Esophagus mucosa (tissue), 1 donor: ENCODE measurements at regions not wholly inside any gene's neighbourhood (a gene's known extent, or its start where the extent isn't known, plus 50 kb on each side); places are given as distances from the start of the nearest gene placed in this dataset.

Experiments
- ATAC-seq: fragments of 200-7000 bp; cut with Tn5 transposase; one replicate; pipeline ENCODE4 v1.9.1; 2020
- donor health status: DM: yes; HTN: yes; CAD: no.

DNA sequence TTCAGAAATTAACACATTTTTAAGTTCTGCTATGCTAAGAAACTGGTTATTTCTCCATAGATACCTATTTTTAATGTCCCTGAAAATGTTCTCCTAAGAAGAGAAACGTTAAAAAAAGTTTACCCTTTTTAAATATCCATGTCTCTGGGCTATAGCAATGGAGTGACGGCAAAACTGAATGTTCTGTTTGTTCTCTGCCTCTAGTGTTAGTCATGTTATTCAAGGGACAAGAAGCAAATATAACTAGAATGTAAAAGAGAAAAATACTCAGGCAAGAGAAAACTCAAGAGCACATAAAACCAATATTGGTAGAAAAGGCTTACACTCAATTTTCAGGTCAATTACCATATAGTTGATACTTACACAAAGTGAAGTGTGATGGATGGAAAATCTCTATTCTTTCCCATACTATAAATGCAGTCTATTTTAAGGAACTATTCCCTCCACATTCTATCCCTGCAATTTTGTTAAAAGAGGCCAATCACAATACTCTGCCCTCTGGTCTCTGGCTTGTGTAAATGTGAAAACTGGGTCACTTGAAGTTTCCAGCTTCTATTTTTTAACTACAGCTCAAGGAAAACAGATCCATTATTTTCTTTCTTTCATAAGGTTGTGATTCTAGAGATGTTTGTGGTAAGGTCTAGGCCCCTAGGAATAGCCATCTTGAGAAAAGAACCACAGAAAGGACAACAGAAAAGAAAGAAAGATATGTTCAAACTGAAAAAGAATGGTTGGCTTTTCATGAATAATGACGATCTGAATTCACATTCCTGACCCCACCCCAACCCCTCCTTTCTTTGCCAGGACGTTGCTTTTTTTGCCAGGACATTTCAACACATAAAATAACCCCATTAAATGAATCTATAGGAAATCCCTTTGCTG is 200.3 kb upstream of the FAM83B start:
- ATAC-seq = no peak

DNA sequence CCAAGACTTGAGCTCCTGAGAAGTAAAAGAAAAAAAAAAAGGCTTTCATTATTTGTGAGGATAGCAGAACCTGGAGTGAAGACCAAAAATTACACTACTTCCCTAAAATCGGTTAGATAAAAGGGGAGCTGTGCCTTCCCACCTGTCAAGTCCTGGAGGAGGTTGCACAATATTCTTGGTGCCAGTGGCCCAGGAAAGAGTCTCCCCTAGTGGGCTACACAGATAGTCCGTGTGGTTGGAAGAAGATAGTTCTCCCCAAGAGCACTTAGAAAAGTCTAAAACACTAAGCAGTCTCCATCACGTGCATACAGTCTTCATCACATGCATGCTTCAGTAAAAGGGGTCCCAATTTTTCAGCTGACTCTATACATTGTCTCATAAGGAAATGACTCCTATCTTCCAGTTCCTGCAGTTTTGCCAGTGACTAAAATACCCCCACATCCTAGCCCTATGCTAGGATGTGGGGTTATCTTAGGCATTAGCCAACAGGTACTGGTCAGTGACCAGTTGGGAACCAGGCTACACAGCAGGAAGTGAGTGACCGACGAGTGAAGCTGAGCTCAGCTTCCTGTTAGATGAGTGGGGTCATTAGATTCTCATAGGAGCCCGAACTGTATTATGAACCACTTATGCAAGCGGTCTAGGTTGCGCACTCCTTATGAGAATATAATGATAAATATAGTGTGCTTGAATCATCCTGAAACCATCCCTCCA is 199.5 kb upstream of the FAM83B start:
- no peak for ATAC-seq

DNA sequence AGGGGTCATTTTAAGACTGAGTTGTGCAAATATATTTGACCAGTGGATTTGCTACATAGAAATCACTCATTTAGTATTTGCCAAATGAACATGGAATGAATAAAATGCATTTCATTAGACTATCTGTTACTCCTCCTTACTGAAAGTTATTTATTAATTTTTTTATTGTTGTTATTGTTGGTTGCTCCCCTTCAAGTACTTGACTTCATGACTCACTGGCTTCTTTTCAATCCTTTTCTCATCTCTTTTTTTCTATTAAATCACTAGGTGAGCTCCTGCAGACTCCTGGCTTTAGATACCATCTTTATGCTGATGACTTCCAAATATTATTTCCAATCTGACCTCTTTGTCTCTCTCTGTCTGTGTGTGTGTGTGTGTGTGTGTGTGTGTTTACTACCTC is 192.2 kb upstream of the FAM83B start:
- no peak for ATAC-seq

DNA sequence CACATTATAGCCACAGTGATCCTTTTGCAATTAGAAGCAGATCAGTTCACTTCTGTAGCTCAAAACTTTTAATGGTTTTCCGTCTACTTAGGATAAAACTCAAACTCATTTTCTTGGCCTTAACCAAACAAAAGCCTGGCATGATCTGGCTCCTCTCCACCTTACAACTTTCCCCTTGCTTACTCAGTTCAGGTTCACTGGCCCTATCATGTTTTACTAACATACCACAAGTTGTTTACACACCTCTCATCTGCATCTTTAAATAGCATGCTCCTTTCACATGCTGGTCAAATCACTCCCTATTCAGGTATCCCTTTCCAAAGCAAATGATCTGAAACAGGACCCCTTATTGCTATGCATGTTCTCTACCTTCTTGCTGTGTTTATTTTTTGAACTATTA is 191.4 kb upstream of the FAM83B start:
- ATAC-seq = no peak

DNA sequence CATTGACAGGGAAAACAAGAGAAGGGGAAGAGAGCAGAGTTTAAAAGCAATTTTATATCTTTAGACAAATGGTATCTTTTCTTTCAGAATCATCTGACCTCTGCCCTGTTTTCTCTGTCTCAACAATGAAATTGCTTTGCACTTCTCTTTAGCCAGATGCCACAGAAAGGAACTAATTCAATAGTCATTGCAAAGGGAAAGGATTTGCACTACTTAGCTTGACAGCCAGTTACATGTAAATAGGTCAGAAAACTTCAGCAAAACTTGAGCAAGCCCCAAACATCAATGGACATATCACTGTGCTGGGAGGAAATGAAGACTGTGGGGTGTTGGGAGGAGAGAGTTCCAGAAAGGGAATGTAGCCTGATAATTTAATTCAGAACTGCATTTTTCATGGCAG is 181.3 kb upstream of the FAM83B start:
- no peak for ATAC-seq

GRCh38 chr6:54680531-54680930 is 166.0 kb upstream of the FAM83B start:
- ATAC-seq = no peak

DNA sequence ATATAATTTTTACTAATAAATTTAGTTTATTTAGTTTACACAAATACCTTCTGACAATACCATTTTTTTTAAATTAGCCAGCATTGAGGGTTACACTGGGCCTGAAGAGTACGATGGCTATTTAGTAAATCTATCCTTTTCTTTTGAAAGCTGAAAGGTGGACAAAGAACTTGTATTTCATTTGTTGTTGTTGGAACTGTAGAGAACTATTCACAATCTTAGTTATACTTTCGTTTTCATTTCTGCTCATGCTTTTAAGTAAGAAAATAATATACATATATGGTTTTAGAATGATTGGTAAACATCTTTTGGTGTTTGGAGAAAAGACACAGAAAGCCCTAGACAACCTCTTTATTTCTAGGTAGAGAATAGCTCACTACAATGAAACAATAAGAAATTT is 165.3 kb upstream of the FAM83B start:
- ATAC-seq = no peak

DNA sequence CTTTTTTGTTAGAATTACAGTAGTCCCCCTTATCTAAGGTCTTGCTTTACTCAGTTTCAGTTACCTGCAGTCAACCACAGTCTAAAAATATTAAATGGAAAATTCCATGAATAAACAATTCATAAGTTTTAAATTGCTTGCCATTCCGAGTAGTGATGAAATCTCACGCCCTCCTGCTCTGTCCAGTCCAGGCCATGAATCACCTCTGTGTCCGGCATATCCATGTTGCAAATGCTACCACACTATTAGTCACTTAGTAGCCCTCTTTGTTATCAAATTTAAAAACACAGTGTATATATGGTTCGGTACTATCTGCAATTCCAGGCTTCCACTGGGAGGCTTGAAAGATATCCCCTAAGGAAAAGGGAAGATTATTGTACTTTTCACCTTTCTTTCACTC is 164.6 kb upstream of the FAM83B start:
- no peak for ATAC-seq

DNA sequence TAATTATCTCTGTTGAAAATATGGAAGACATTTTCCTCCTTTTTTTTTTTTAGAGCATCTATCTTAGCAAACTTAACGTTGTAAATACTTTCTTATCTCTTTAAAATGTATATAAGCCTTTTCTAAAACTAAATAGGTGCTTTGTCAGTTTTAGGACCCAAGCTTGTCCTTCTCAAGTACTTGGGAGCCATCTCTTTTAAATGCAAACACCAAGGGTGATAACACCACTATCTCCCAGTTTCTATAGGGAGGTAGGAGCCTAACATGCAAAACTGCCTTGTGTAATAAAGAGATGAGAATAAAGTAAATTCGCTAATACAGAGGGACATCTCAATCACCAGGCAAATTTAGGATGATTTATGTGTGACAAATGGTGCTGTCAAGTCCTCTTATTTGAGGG is 157.0 kb upstream of the FAM83B start:
- no peak for ATAC-seq

GRCh38 chr6:54690596-54690995 is 156.0 kb upstream of the FAM83B start:
- no peak for ATAC-seq

DNA sequence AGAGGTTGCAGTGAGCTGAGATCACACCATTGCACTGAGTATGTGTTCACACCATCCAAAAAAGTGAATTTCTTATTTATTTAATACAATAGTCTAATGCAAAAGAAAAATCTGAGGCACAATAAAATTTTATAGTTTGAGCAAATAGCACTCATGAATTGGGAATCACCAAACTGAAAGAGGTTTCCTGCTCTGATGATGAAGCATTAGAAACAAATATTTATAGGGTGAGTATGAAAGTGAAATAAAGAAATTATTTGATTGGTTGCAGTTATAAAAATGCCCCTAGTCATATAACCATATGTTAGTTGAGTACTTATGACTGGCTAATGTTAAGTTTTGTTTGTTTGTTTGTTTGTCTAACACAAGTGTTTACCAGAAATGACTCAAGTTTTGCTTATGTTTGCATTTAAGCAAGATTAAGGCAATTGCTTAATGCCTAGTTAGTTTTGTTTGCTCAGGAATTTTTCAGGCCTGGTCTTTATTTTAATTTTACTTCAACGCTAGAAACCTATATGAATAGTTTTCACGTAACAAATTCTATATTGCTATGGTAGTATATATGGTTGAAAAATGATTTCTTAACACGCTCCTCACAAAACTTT is 151.5 kb upstream of the FAM83B start:
- no peak for ATAC-seq

DNA sequence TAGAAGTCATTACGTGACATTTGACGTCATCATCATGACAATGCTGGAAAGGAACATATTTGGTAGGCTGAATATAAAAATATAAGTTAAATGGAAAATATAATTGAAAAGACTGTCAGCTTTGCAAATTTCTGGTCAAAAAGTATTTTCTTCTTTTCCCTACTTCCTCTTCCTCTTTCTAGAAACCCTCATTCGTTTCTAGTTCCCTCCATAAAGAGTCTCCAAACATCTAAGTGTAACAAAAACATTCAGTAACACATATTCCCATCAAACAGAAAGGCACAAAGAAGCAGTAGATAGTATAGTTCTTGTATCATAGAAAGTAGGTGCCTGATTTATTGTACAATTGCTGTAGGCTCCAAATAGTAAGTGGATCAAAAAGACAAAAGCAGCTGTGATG is 150.8 kb upstream of the FAM83B start:
- no peak for ATAC-seq

GRCh38 chr6:54697424-54697823 is 149.1 kb upstream of the FAM83B start:
- ATAC-seq = no peak

DNA sequence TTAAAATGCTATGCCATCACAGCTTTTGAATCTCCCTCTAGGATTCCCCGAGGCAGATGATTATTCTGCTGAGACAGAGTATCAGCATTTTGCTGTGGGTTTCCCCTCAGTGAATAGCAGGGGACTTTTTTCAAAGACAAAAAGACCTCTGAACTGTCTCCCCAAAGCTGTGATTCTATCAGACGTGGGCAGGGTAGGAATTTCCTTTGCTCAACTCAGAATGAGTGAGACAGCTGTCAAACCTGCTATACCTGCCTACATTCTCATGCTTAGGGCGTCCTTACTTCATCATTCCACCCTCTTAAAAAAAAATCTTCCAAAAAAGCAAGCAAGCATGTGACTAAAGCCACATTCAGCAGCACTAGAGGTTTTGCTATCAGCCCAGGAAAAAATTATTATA is 147.6 kb upstream of the FAM83B start:
- ATAC-seq = peak; percentile 95

DNA sequence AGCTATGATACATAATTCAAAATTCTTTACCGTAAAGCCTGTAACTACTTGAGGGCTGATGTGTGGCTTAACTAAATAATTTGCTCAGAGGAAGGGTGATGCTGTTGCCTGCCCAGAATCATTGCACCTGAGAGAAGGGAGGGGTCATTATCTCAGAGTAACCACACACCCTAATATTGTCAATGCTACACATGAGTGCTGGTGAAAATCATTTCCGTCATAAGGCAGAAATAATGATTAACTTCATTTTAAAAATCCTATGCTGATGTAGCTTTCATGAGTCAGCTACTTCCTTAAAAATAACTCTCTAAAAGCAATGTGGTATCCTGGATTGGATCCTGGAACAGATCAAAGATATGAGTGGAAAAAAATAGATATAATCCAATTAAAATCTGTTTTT is 146.4 kb upstream of the FAM83B start:
- peak; percentile 95 for ATAC-seq

DNA sequence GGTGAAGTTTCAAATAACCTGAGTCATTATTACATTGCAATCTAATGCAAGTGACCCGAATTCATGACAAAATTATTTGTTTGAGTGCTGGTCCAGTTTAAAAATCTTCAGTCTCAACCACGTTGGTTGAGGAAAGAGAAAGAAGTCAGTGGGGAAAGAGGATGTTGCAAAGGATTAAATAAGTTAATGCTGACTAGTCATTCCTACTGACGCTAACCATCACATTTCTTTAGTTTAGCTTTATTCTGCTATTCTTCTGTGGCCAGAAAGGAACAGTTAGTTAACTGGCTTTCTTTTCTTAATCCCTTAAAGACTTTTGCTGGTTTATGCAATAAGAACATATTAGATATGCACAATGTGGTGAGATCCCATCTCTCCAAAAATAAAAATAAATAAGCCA is 143.8 kb upstream of the FAM83B start:
- ATAC-seq = no peak

DNA sequence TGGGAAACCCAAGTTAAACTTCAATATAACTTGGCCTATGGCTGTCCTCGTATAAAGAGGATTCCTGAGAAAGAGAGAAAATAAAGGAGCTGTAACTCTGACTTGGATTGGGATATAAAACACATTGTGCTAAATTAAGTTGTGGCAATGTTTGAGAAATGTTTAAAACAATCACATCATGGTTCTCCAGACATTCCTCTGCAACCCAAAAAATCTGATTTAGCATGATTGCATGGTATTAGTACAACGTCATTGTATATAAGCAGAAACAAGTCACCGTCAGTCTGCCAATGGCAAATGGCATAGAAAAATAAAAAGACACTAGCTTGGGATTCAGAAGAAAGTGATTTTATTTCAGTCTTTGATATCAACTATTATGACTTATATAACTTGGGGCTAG is 140.2 kb upstream of the FAM83B start:
- no peak for ATAC-seq

DNA sequence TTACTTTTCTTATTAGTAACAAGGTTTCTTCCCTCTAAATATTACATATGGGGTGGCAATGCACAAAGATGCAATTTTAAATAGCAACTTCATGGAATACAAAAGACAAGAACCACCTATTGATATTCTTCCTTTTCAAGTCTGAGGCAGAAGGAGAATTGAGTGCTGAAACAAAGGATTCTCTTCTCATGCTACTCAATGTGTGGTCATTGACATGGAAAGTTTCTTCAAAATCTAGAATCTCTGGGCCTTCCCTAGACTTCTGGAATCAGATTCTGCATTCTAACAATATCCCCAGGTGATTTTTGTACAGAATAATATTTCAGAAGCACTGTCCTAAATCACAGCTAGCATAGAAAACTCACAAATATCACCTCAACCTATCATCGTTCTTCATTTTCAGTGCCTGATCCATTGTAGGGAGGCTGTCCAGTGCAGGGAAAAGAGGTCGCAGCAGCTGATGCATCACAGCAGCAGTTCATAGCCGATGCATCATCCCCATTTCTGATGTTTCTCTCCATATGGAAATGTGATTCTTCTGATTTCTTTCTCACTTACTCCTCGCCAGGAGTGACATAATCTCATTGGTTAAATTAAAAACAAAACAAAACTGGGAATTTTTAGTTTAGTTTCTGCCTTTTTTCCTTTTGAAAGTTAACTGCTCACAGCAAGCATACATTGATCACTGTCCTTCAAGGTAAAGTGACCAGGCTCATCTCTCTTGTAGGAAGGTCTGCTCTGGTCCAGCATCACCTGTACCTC is 139.5 kb upstream of the FAM83B start:
- no peak for ATAC-seq

DNA sequence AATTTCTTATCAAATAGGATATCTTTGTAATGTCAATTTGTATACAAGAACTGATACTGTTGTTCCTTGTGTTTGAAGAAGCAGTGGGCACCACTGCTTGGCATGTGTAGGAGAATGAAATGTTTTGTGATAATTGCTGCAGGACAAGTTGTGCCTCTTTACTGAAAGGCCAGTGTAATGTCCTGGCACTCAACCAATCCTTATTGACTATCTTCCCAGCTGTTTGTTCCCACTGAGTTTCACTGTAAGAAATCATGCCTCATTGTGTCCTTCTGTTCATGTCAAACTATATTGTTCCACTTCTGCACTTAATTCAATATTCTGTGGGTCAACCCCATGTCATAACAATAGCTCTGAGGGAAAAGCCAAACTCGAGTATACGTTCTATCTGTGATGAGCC is 136.1 kb upstream of the FAM83B start:
- no peak for ATAC-seq

GRCh38 chr6:54716010-54716409 is 130.6 kb upstream of the FAM83B start:
- no peak for ATAC-seq

DNA sequence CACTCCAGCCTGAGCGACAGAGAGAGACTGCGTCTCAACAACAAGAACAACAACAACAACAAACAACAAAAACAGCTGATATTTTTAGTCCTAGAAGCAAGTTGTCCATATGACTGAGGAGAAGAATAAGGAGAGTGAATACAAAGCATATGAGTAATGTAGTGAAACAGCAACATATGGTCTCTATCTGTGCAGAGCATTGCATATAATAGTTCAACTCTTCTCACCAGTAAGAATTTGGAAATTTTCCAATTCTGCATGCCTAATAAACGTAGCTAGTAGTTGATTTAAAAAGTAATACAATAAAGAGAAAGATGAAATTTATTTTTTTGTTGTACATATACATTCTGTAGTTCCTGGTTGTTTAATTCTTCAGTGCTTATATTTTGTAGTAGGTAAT is 129.7 kb upstream of the FAM83B start:
- ATAC-seq = no peak

- peak; percentile 95 for ATAC-seq
These were observed 128.6 kb upstream of the FAM83B start for GRCh38 chr6:54717849-54718455.
